ENCODE measurements at regions not wholly inside any gene's neighbourhood (a gene's known extent, or its start where the extent isn't known, plus 50 kb on each side); places are given as distances from the start of the nearest gene placed in this dataset.

DNA sequence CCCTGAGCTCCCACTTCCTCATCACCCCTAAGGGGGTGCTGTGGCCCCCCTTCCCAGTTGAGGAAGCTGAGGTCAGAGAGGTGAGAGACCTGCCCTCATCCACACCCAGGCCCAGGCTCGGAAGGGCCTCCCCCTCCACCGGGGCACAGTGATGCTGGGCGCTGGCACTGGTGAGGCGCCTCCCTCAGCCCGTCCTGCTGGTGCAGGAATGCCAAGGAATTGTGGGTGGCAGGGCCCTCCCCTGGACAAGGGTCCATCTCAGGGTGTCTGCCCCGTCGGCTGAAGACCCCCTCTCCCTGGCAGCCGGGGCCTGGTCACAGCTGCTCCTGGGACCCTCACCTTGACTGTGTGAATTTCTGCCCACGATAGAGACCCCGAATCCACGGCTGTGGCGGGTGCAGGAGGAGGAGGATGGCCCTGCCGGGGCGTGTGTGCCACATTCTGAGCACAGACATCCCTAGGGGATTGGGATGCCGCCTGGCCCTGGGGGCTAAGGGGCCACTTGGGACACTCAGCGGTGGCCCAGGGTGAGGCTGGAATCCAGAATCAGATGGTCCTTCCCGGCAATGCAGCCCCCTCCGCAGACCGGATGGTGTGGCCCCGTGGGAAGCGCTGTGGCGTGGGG is 70.2 kb upstream of the GATA5 start:
- H4K91ac ChIP-seq (ENCODE audit: insufficient read depth, low read depth, low read length), result no peak overlapping the region
- H3K9me1 ChIP-seq (ENCODE audit: insufficient read depth, low read length), result no peaks in the 10 kb centered on the region
- no peaks in the 10 kb centered on the region for H4K20me1 ChIP-seq (ENCODE audit: insufficient read depth, low read length)
- no peak for ATAC-seq (ENCODE audit: low read depth)
- no peak overlapping the region for H3K4me2 ChIP-seq (ENCODE audit: low read depth, low read length)
- H3K4me3 ChIP-seq (ENCODE audit: insufficient read depth, low read depth, low read length), result no peak overlapping the region
- H3K27ac ChIP-seq (ENCODE audit: insufficient read depth, low read length), result no peak overlapping the region
- H3K4ac ChIP-seq (ENCODE audit: low read depth, low read length), result no peak overlapping the region
- TF ChIP-seq NFE2L2 (IDR thresholded peaks at IDR 0.05; ENCODE audit: low read depth, low read length) (no peak), CHD1 (IDR thresholded peaks at IDR 0.05; ENCODE audit: low read depth, low read length) (no peak), POLR2A (IDR thresholded peaks at IDR 0.05; ENCODE audit: low read depth, low read length) (no peak), MAZ (IDR thresholded peaks at IDR 0.05; ENCODE audit: borderline replicate concordance, low read depth, low read length) (no peak), BHLHE40 (IDR thresholded peaks at IDR 0.05; ENCODE audit: low read depth, low read length) (no peak), RAD21 (IDR thresholded peaks at IDR 0.05; ENCODE audit: low read length) (no peak), SMC3 (IDR thresholded peaks at IDR 0.05; ENCODE audit: low read depth, low read length) (no peak), MXI1 (IDR thresholded peaks at IDR 0.05; ENCODE audit: borderline replicate concordance, low read depth, low read length) (no peak), RCOR1 (IDR thresholded peaks at IDR 0.05; ENCODE audit: insufficient replicate concordance, low read length) (no peak)
- TF ChIP-seq, protein P1, sequence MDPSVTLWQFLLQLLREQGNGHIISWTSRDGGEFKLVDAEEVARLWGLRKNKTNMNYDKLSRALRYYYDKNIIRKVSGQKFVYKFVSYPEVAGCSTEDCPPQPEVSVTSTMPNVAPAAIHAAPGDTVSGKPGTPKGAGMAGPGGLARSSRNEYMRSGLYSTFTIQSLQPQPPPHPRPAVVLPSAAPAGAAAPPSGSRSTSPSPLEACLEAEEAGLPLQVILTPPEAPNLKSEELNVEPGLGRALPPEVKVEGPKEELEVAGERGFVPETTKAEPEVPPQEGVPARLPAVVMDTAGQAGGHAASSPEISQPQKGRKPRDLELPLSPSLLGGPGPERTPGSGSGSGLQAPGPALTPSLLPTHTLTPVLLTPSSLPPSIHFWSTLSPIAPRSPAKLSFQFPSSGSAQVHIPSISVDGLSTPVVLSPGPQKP (IDR thresholded peaks at IDR 0.05; ENCODE audit: borderline replicate concordance, low read depth, low read length), result no peak
- TF ChIP-seq, protein P2, sequence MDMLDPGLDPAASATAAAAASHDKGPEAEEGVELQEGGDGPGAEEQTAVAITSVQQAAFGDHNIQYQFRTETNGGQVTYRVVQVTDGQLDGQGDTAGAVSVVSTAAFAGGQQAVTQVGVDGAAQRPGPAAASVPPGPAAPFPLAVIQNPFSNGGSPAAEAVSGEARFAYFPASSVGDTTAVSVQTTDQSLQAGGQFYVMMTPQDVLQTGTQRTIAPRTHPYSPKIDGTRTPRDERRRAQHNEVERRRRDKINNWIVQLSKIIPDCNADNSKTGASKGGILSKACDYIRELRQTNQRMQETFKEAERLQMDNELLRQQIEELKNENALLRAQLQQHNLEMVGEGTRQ (IDR thresholded peaks at IDR 0.05; ENCODE audit: low read depth, low read length), result no peak
- WGBS, 2 experiments (ENCODE audit: extremely low coverage in 2 of 2, insufficient read length in 1 of 2), result 76% methylated on average over 11 of the region's 22 CpGs; no CpG with 5 or more reads in 1 of the 2 experiments
- no peak overlapping the region for H4K5ac ChIP-seq (ENCODE audit: low read depth, low read length)
- CTCF ChIA-PET, result no interaction called here
- H4K8ac ChIP-seq (ENCODE audit: low read depth in 2 of 2, low read length in 2 of 2), result no peak overlapping the region
- no peak overlapping the region for H2AFZ ChIP-seq (replicated peaks; ENCODE audit: low read length, poor library complexity)
- no peak overlapping the region for H2AK9ac ChIP-seq (replicated peaks; ENCODE audit: low read depth, low read length, poor library complexity)
- no peaks in the 10 kb centered on the region; the same call in 1 of the 2 replicates for H3K9me3 ChIP-seq (ENCODE audit: control insufficient read depth, insufficient read depth, low read length)
- H3K9ac ChIP-seq (ENCODE audit: low read depth, low read length), result no peak overlapping the region
- no peak overlapping the region for H3K56ac ChIP-seq (ENCODE audit: extremely low read depth, insufficient read depth, low read length)
- intact Hi-C loops (cut with micrococcal nuclease) (no loop called here), dilution Hi-C loops (cut with HindIII; ENCODE audit: low sequenced_read_pairs, unreplicated experiment) (no loop called here), in situ Hi-C loops (cut with MboI; ENCODE audit: low sequenced_read_pairs) (no loop called here)
- no peak overlapping the region for H2BK5ac ChIP-seq (ENCODE audit: low read depth, low read length, poor library complexity, severe bottlenecking)
- H3K18ac ChIP-seq (ENCODE audit: low read depth, low read length), result no peak overlapping the region
- no peak overlapping the region for H3K23ac ChIP-seq (ENCODE audit: low read depth, low read length)
- H3K36me3 ChIP-seq (ENCODE audit: control insufficient read depth, insufficient read depth, low read length), result no peaks in the 10 kb centered on the region
- no peaks in the 10 kb centered on the region for H3K4me1 ChIP-seq (ENCODE audit: control insufficient read depth, insufficient read depth, low read length)
- H3K79me1 ChIP-seq (ENCODE audit: low read depth in 1 of 2, low read length in 2 of 2), result no peaks in the 10 kb centered on the region
- H2BK20ac ChIP-seq (ENCODE audit: low read depth, low read length), result no peak overlapping the region
- peaks cover 40% of the 10 kb centered on the region for H3K27me3 ChIP-seq (ENCODE audit: control insufficient read depth, insufficient read depth, low read length)
- H3K14ac ChIP-seq (replicated peaks; ENCODE audit: low read depth, low read length), result no peak overlapping the region
- H2BK120ac ChIP-seq (ENCODE audit: low read depth, low read length), result no peak overlapping the region
- H2BK15ac ChIP-seq (ENCODE audit: low read depth, low read length), result no peak overlapping the region
- no peak overlapping the region for H2AK5ac ChIP-seq (ENCODE audit: low read depth, low read length)
- no peak for DNase-seq
- no TSS peak for BruUV-seq (replicated peaks)
- POLR2A ChIA-PET (ENCODE audit: unreplicated experiment), result no interaction called here

Data from IMR-90 (cell line).